ENCODE measurements at regions not wholly inside any gene's neighbourhood (a gene's known extent, or its start where the extent isn't known, plus 50 kb on each side); places are given as distances from the start of the nearest gene placed in this dataset.

DNA sequence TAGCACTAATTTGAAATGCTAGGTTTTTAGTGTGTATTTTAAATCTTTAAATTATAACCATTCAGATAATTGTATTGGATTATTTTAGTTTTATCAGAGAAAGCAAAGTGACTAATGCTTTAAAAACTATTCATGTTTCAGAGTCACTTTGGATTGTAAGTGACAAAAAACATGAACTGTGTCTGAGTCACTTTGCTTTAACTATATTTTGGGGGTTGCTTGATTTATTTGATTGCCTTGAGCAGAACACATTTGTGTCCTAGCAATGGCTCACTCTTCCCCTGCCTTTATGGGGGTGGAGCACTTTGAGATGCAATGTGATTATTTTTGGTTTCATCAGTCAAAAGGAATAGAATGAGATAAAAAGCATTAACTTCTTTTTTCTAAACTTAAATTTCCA, 188.4 kb upstream of the ARX start:
- TF ChIP-seq, protein P1, sequence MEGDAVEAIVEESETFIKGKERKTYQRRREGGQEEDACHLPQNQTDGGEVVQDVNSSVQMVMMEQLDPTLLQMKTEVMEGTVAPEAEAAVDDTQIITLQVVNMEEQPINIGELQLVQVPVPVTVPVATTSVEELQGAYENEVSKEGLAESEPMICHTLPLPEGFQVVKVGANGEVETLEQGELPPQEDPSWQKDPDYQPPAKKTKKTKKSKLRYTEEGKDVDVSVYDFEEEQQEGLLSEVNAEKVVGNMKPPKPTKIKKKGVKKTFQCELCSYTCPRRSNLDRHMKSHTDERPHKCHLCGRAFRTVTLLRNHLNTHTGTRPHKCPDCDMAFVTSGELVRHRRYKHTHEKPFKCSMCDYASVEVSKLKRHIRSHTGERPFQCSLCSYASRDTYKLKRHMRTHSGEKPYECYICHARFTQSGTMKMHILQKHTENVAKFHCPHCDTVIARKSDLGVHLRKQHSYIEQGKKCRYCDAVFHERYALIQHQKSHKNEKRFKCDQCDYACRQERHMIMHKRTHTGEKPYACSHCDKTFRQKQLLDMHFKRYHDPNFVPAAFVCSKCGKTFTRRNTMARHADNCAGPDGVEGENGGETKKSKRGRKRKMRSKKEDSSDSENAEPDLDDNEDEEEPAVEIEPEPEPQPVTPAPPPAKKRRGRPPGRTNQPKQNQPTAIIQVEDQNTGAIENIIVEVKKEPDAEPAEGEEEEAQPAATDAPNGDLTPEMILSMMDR (IDR thresholded peaks at IDR 0.05; ENCODE audit: low read depth, low read length, poor library complexity, severe bottlenecking), result no peak
- no peak for TF ChIP-seq EZH2phosphoT487 (IDR thresholded peaks at IDR 0.05; ENCODE audit: borderline replicate concordance, low read length)
